Neural progenitor cell (in vitro differentiated cells): ENCODE measurements at regions not wholly inside any gene's neighbourhood (a gene's known extent, or its start where the extent isn't known, plus 50 kb on each side); places are given as distances from the start of the nearest gene placed in this dataset.

Experiments
- CTCF ChIP-seq: fragments of 200-600 bp; sonication (generic); IDR thresholded peaks from 2 replicates; pipeline ENCODE4 v1.5.1; 2017; ENCODE audit warnings: antibody characterized with exemption, mild to moderate bottlenecking
- EZH2phosphoT487 ChIP-seq: fragments of 200-600 bp; sonication (generic); IDR thresholded peaks from 2 replicates; pipeline ENCODE4 v1.6.1; 2017; ENCODE audit warnings: antibody characterized with exemption

GRCh38 chr12:58668871-58669270 lies 251.4 kb downstream of the LRIG3 start:
- TF ChIP-seq CTCF = no peak
- TF ChIP-seq EZH2phosphoT487 = no peak
